Parathyroid adenoma (tissue), 2 donors: ENCODE measurements at regions not wholly inside any gene's neighbourhood (a gene's known extent, or its start where the extent isn't known, plus 50 kb on each side); places are given as distances from the start of the nearest gene placed in this dataset.

Experiments
- H2AFZ ChIP-seq: fragments of 300-600 bp; sonication (generic); one replicate; pipeline ENCODE4 v1.7.0; 2017; ENCODE audit warnings: antibody characterized with exemption, mild to moderate bottlenecking
- H3K27ac ChIP-seq: fragments of 300-600 bp; sonication (generic); one replicate; pipeline ENCODE4 v1.7.0; 2017
- H3K27me3 ChIP-seq: fragments of 300-600 bp; sonication (generic); one replicate; pipeline ENCODE4 v1.7.0; 2017; ENCODE audit warnings: low read length; ENCODE audit not compliant: control insufficient read depth, insufficient read depth
- H3K36me3 ChIP-seq: fragments of 300-600 bp; sonication (generic); one replicate; pipeline ENCODE4 v1.7.0; 2017; ENCODE audit warnings: low read length; ENCODE audit not compliant: control insufficient read depth, insufficient read depth
- H3K4me1 ChIP-seq: fragments of 300-600 bp; sonication (generic); one replicate; pipeline ENCODE4 v1.7.0; 2017; ENCODE audit warnings: control low read depth
- H3K4me2 ChIP-seq: fragments of 300-600 bp; sonication (generic); one replicate; pipeline ENCODE4 v1.7.0; 2017; ENCODE audit warnings: low read length
- H3K4me3 ChIP-seq: fragments of 300-600 bp; sonication (generic); one replicate; pipeline ENCODE4 v1.7.0; 2017; ENCODE audit warnings: low read depth, low read length
- H3K79me2 ChIP-seq: fragments of 300-600 bp; sonication (generic); one replicate; pipeline ENCODE4 v1.7.0; 2017; ENCODE audit warnings: control low read depth
- H3K9ac ChIP-seq: fragments of 300-600 bp; sonication (generic); one replicate; pipeline ENCODE4 v1.7.0; 2017; ENCODE audit warnings: mild to moderate bottlenecking
- H3K9me3 ChIP-seq: fragments of 300-600 bp; sonication (generic); one replicate; pipeline ENCODE4 v1.7.0; 2017; ENCODE audit warnings: low read length; ENCODE audit not compliant: control insufficient read depth
- CTCF ChIP-seq: fragments of 300-600 bp; sonication (generic); IDR thresholded peaks from one replicate; pipeline ENCODE4 v1.7.0; 2017; ENCODE audit warnings: antibody characterized with exemption, mild to moderate bottlenecking
- donor health status: primary hyperparathyroidism.

- no peak for TF ChIP-seq CTCF
- H3K4me2 ChIP-seq: no peak overlapping the region
- no peak overlapping the region for H3K27ac ChIP-seq
- no peaks in the 10 kb centered on the region for H3K79me2 ChIP-seq
- H3K36me3 ChIP-seq: no peaks in the 10 kb centered on the region
- H3K4me3 ChIP-seq: no peak overlapping the region
- H3K4me1 ChIP-seq: no peaks in the 10 kb centered on the region
- no peaks in the 10 kb centered on the region for H3K9me3 ChIP-seq
- H3K9ac ChIP-seq: no peak overlapping the region
- H3K27me3 ChIP-seq: no peaks in the 10 kb centered on the region
- no peak overlapping the region for H2AFZ ChIP-seq
These were observed 268.6 kb downstream of the MRTFB start for GRCh38 chr16:14339694-14340093.

- Histone ChIP-seq H3K4me3 (no peak overlapping the region), H3K27me3 (no peaks in the 10 kb centered on the region), H3K27ac (no peak overlapping the region), H3K9me3 (no peaks in the 10 kb centered on the region), H3K4me2 (no peak overlapping the region), H3K79me2 (no peaks in the 10 kb centered on the region), H3K9ac (no peak overlapping the region), H3K36me3 (no peaks in the 10 kb centered on the region), H2AFZ (no peak overlapping the region), H3K4me1 (no peaks in the 10 kb centered on the region)
- no peak for TF ChIP-seq CTCF
These were observed 267.9 kb downstream of the MRTFB start for GRCh38 chr16:14338969-14339368.

GRCh38 chr16:14338236-14338635 lies 267.1 kb downstream of the MRTFB start:
- H2AFZ ChIP-seq: no peak overlapping the region
- no peaks in the 10 kb centered on the region for H3K9me3 ChIP-seq
- no peaks in the 10 kb centered on the region for H3K4me1 ChIP-seq
- H3K9ac ChIP-seq: no peak overlapping the region
- no peak overlapping the region for H3K27ac ChIP-seq
- no peak for TF ChIP-seq CTCF
- no peak overlapping the region for H3K4me2 ChIP-seq
- H3K27me3 ChIP-seq: no peaks in the 10 kb centered on the region
- no peak overlapping the region for H3K4me3 ChIP-seq
- H3K36me3 ChIP-seq: no peaks in the 10 kb centered on the region
- no peaks in the 10 kb centered on the region for H3K79me2 ChIP-seq

- Histone ChIP-seq H3K4me2 (no peak overlapping the region), H3K27me3 (no peaks in the 10 kb centered on the region), H3K79me2 (no peaks in the 10 kb centered on the region), H3K4me1 (no peaks in the 10 kb centered on the region), H3K27ac (no peak overlapping the region), H3K9me3 (no peaks in the 10 kb centered on the region), H3K36me3 (no peaks in the 10 kb centered on the region), H3K4me3 (no peak overlapping the region), H2AFZ (no peak overlapping the region), H3K9ac (no peak overlapping the region)
- TF ChIP-seq CTCF: no peak
These were observed 266.4 kb downstream of the MRTFB start for GRCh38 chr16:14337303-14338191.

GRCh38 chr16:14335297-14335696 lies 264.2 kb downstream of the MRTFB start:
- Histone ChIP-seq H3K27me3 (no peaks in the 10 kb centered on the region), H3K27ac (no peak overlapping the region), H3K4me2 (no peak overlapping the region), H3K4me1 (no peaks in the 10 kb centered on the region), H3K9ac (no peak overlapping the region), H3K79me2 (no peaks in the 10 kb centered on the region), H2AFZ (no peak overlapping the region), H3K36me3 (no peaks in the 10 kb centered on the region), H3K9me3 (no peaks in the 10 kb centered on the region), H3K4me3 (no peak overlapping the region)
- no peak for TF ChIP-seq CTCF
